HG03575 (cell line): ENCODE measurements at regions not wholly inside any gene's neighbourhood (a gene's known extent, or its start where the extent isn't known, plus 50 kb on each side); places are given as distances from the start of the nearest gene placed in this dataset.
"Not testable (repeated sequence)": the region's sequence is repeated elsewhere in the genome, so short reads cannot be mapped to it uniquely, and the experiment has no call there.

Experiments
- ATAC-seq: cut with Tn5 transposase; IDR thresholded peaks from one replicate; pipeline ENCODE4 v1.9.1; 2021; ENCODE audit not compliant: unreplicated experiment, insufficient number of reproducible peaks, low FRiP score; ENCODE audit errors: extremely low read depth

- ATAC-seq, result no peak
Observed at GRCh38 chr21:35509001-35509704, 460.1 kb upstream of the RUNX1 start.

- ATAC-seq, result no peak
Observed at GRCh38 chr21:35508139-35508888, 459.2 kb upstream of the RUNX1 start.

GRCh38 chr21:35507181-35507759, 458.2 kb upstream of the RUNX1 start:
- ATAC-seq, result no peak

- no peak for ATAC-seq
Observed at GRCh38 chr21:35506771-35507170, 457.7 kb upstream of the RUNX1 start.

- ATAC-seq, result no peak
Observed at GRCh38 chr21:35506352-35506751, 457.2 kb upstream of the RUNX1 start.

- ATAC-seq, result no peak
Observed at GRCh38 chr21:35504951-35505466, 455.9 kb upstream of the RUNX1 start.

GRCh38 chr21:35504277-35504676, 455.2 kb upstream of the RUNX1 start:
- no peak for ATAC-seq

GRCh38 chr21:35503671-35504070, 454.6 kb upstream of the RUNX1 start:
- no peak for ATAC-seq

GRCh38 chr21:35502821-35503220, 453.7 kb upstream of the RUNX1 start:
- ATAC-seq, result no peak

GRCh38 chr21:35497522-35497921, 448.4 kb upstream of the RUNX1 start:
- ATAC-seq, result not testable (repeated sequence)

GRCh38 chr21:35491920-35492678, 443.0 kb upstream of the RUNX1 start:
- ATAC-seq, result no peak

GRCh38 chr21:35491114-35491513, 442.0 kb upstream of the RUNX1 start:
- no peak for ATAC-seq

- no peak for ATAC-seq
Observed at GRCh38 chr21:35489389-35489980, 440.4 kb upstream of the RUNX1 start.

- ATAC-seq, result no peak
Observed at GRCh38 chr21:35488946-35489345, 439.8 kb upstream of the RUNX1 start.

GRCh38 chr21:35485364-35485763, 436.3 kb upstream of the RUNX1 start:
- no peak for ATAC-seq

GRCh38 chr21:35484851-35485250, 435.7 kb upstream of the RUNX1 start:
- ATAC-seq, result no peak

- no peak for ATAC-seq
Observed at GRCh38 chr21:35484032-35484431, 434.9 kb upstream of the RUNX1 start.

- ATAC-seq, result no peak
Observed at GRCh38 chr21:35482933-35483662, 434.0 kb upstream of the RUNX1 start.
